ENCODE measurements at regions not wholly inside any gene's neighbourhood (a gene's known extent, or its start where the extent isn't known, plus 50 kb on each side); places are given as distances from the start of the nearest gene placed in this dataset.

GRCh38 chr18:78522507-78522906, 457.1 kb upstream of the SALL3 start:
- Histone ChIP-seq H3K4me3 (no peak overlapping the region), H3K27me3 (no peaks in the 10 kb centered on the region), H3K36me3 (ENCODE audit: low read depth, missing control alignments) (no peaks in the 10 kb centered on the region), H3K27ac (no peak overlapping the region), H3K9me3 (no peaks in the 10 kb centered on the region), H3K4me1 (peaks cover 11% of the 10 kb centered on the region)
- TF ChIP-seq CTCF (IDR thresholded peaks at IDR 0.05) (no peak), POLR2A (IDR thresholded peaks at IDR 0.05) (no peak)
- no peak for DNase-seq
- WGBS, 2 donors: 88 to 95% methylated on average over 8 of the region's 8 CpGs
- intact Hi-C loops (cut with DNase I; ENCODE audit: low total_unique reads): no loop called here

- H3K4me3 ChIP-seq: no peak overlapping the region
- no peak for TF ChIP-seq CTCF (IDR thresholded peaks at IDR 0.05)
- no peak for TF ChIP-seq POLR2A (IDR thresholded peaks at IDR 0.05)
- no peaks in the 10 kb centered on the region for H3K36me3 ChIP-seq (ENCODE audit: low read depth, missing control alignments)
- H3K27me3 ChIP-seq: no peaks in the 10 kb centered on the region
- 80 to 84% methylated on average over 9 to 12 of the region's 12 CpGs for WGBS, 2 donors
- intact Hi-C loops (cut with DNase I; ENCODE audit: low total_unique reads): no loop called here
- H3K9me3 ChIP-seq: no peaks in the 10 kb centered on the region
- H3K27ac ChIP-seq: no peak overlapping the region
- DNase-seq: no peak
- peaks cover 11% of the 10 kb centered on the region for H3K4me1 ChIP-seq
Measured at GRCh38 chr18:78523850-78524249, 455.8 kb upstream of the SALL3 start.

GRCh38 chr18:78525366-78526111, 454.1 kb upstream of the SALL3 start:
- intact Hi-C loops (cut with DNase I; ENCODE audit: low total_unique reads): no loop called here
- Histone ChIP-seq H3K9me3 (no peaks in the 10 kb centered on the region), H3K4me1 (peaks cover 11% of the 10 kb centered on the region), H3K27me3 (no peaks in the 10 kb centered on the region), H3K36me3 (ENCODE audit: low read depth, missing control alignments) (no peaks in the 10 kb centered on the region), H3K4me3 (no peak overlapping the region), H3K27ac (no peak overlapping the region)
- DNase-seq: no peak
- TF ChIP-seq POLR2A (IDR thresholded peaks at IDR 0.05) (no peak), CTCF (IDR thresholded peaks at IDR 0.05) (no peak)
- WGBS, 2 donors: 46 to 55% methylated on average over 11 of the region's 11 CpGs

GRCh38 chr18:78526275-78526674, 453.3 kb upstream of the SALL3 start:
- 49 to 55% methylated on average over 10 of the region's 10 CpGs for WGBS, 2 donors
- TF ChIP-seq CTCF (IDR thresholded peaks at IDR 0.05): no peak
- no peak for TF ChIP-seq POLR2A (IDR thresholded peaks at IDR 0.05)
- H3K36me3 ChIP-seq (ENCODE audit: low read depth, missing control alignments): no peaks in the 10 kb centered on the region
- H3K4me1 ChIP-seq: peaks cover 11% of the 10 kb centered on the region
- H3K4me3 ChIP-seq: no peak overlapping the region
- no peak overlapping the region for H3K27ac ChIP-seq
- no peaks in the 10 kb centered on the region for H3K9me3 ChIP-seq
- intact Hi-C loops (cut with DNase I; ENCODE audit: low total_unique reads): no loop called here
- no peak for DNase-seq
- H3K27me3 ChIP-seq: no peaks in the 10 kb centered on the region
